ENCODE measurements at regions not wholly inside any gene's neighbourhood (a gene's known extent, or its start where the extent isn't known, plus 50 kb on each side); places are given as distances from the start of the nearest gene placed in this dataset.

- TF ChIP-seq, protein P1, sequence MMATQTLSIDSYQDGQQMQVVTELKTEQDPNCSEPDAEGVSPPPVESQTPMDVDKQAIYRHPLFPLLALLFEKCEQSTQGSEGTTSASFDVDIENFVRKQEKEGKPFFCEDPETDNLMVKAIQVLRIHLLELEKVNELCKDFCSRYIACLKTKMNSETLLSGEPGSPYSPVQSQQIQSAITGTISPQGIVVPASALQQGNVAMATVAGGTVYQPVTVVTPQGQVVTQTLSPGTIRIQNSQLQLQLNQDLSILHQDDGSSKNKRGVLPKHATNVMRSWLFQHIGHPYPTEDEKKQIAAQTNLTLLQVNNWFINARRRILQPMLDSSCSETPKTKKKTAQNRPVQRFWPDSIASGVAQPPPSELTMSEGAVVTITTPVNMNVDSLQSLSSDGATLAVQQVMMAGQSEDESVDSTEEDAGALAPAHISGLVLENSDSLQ (IDR thresholded peaks at IDR 0.05) = no peak
- TF ChIP-seq MEF2A (IDR thresholded peaks at IDR 0.05; ENCODE audit: insufficient read depth, low read depth, low read length) = no peak
- no peak for TF ChIP-seq ZNF384 (IDR thresholded peaks at IDR 0.05; ENCODE audit: borderline replicate concordance, low read depth, low read length)
- TF ChIP-seq HDAC6 (IDR thresholded peaks at IDR 0.05; ENCODE audit: unreplicated experiment) = no peak
- TF ChIP-seq BCL11A (IDR thresholded peaks at IDR 0.05; ENCODE audit: low read depth, low read length) = no peak
- TF ChIP-seq RBBP5 (conservative IDR thresholded peaks at IDR 0.05) = no peak
Observed at GRCh38 chr12:42834062-42834461, 244.5 kb upstream of the PRICKLE1 start (continued).

GRCh38 chr12:42828836-42829235, 239.3 kb upstream of the PRICKLE1 start:
- in situ Hi-C loops (cut with MboI) (no loop called here), intact Hi-C loops (cut with micrococcal nuclease; ENCODE audit: unreplicated experiment) (no loop called here)
- POLR2A ChIA-PET = no interaction called here
- CTCF ChIA-PET = no interaction called here
- 49% methylated on average over 4 of the region's 4 CpGs for WGBS (ENCODE audit: insufficient coverage, insufficient replicate concordance, low lambda C conversion rate, missing lambda C conversion rate)
- Histone ChIP-seq H3K4me2 (ENCODE audit: control insufficient read depth, insufficient read depth) (no peak overlapping the region), H3K9ac (ENCODE audit: control insufficient read depth, insufficient read depth, low read length) (no peak overlapping the region), H3K4me3 (no peak overlapping the region), H2AFZ (ENCODE audit: control insufficient read depth, low read depth, low read length) (no peak overlapping the region), H3K9me3 (replicated peaks; ENCODE audit: control insufficient read depth, insufficient read depth, low read length) (no peaks in the 10 kb centered on the region), H3K79me2 (ENCODE audit: control insufficient read depth, insufficient read depth, low read length) (no peaks in the 10 kb centered on the region), H4K20me1 (ENCODE audit: control insufficient read depth, insufficient read depth) (no peaks in the 10 kb centered on the region), H3K27ac (ENCODE audit: control insufficient read depth, insufficient read depth) (no peak overlapping the region), H3K4me1 (ENCODE audit: control insufficient read depth, insufficient read depth, low read length) (no peaks in the 10 kb centered on the region), H3K27me3 (replicated peaks in 1 of 2; ENCODE audit: control insufficient read depth in 2 of 2, insufficient read depth in 2 of 2, low read length in 1 of 2) (no peaks in the 10 kb centered on the region), H3K36me3 (ENCODE audit: control insufficient read depth in 2 of 2, insufficient read depth in 2 of 2, low read length in 1 of 2) (no peaks in the 10 kb centered on the region)
- FAIRE-seq (no peak), DNase-seq (ENCODE audit: low read depth, low spot score) (no peak), ATAC-seq (no peak)
- SMC1A ChIA-PET (ENCODE audit: uncharacterized antibody, unreplicated experiment) = no interaction called here
- BruUV-seq (replicated peaks) = no TSS peak
- RAD21 ChIA-PET (ENCODE audit: unreplicated experiment) = no interaction called here
- TF ChIP-seq ZSCAN29 (IDR thresholded peaks at IDR 0.05) (no peak), POLR2AphosphoS2 (IDR thresholded peaks at IDR 0.05; ENCODE audit: low read depth, low read length) (no peak), NFYA (IDR thresholded peaks at IDR 0.05; ENCODE audit: borderline replicate concordance, low read depth, low read length) (no peak), ZBTB33 (IDR thresholded peaks at IDR 0.05) (no peak), ZNF592 (IDR thresholded peaks at IDR 0.05) (no peak), NR2C1 (IDR thresholded peaks at IDR 0.05) (no peak), SMARCA5 (IDR thresholded peaks at IDR 0.05) (no peak), POLR2AphosphoS5 (IDR thresholded peaks at IDR 0.05; ENCODE audit: low read length) (no peak), PML (IDR thresholded peaks at IDR 0.05; ENCODE audit: low read length) (no peak)

All from GM12878 (cell line).